Tibial artery (tissue), 4 donors: ENCODE measurements at regions not wholly inside any gene's neighbourhood (a gene's known extent, or its start where the extent isn't known, plus 50 kb on each side); places are given as distances from the start of the nearest gene placed in this dataset.

ENCODE experiments used
- DNase-seq, 2 donors: peaks; one replicate each; pipeline ENCODE4 v3.0.0-alpha.2; 2019
- H3K27ac ChIP-seq, 2 donors: fragments of 200-600 bp; sonication (generic) in 1 of 2; 1 replicate in 1 of 2; 2 replicates in 1 of 2; pipeline ENCODE4 v1.5.1; 2018 to 2019; ENCODE audit warnings: mild to moderate bottlenecking in 1 of 2
- H3K27me3 ChIP-seq, 2 donors: fragments of 200-600 bp; sonication (generic) in 1 of 2; one replicate each; pipeline versions ENCODE4 v1.5.1 to v1.6.0; 2016 to 2019
- H3K36me3 ChIP-seq, 3 donors: fragments of 200-600 bp; sonication (generic) in 2 of 3; one replicate each; pipeline ENCODE4 v1.5.1; 2016 to 2019; ENCODE audit warnings: mild to moderate bottlenecking in 2 of 3
- H3K4me1 ChIP-seq, 4 donors: fragments of 200-600 bp; sonication (generic) in 2 of 4; 1 replicate in 3 of 4; 2 replicates in 1 of 4; pipeline ENCODE4 v1.5.1; 2016 to 2019
- H3K4me3 ChIP-seq, 2 donors: fragments of 200-600 bp; sonication (generic) in 1 of 2; 1 replicate in 1 of 2; 2 replicates in 1 of 2; pipeline ENCODE4 v1.5.1; 2018 to 2019; ENCODE audit warnings: mild to moderate bottlenecking in 2 of 2
- H3K9me3 ChIP-seq, 3 donors: fragments of 200-600 bp; sonication (generic) in 1 of 3; one replicate each; pipeline ENCODE4 v1.5.1; 2016 to 2019
- intact Hi-C: fragments of 100-400 bp; cut with DNase I; formaldehyde crosslinking; loops from one replicate; pipeline ENCODE4 v1.15.0; 2023; ENCODE audit warnings: low total_unique reads
- TF ChIP-seq, protein P1 (sequence below), 2 experiments: fragments of 200-600 bp in 1 of 2; fragments of 450-650 bp in 1 of 2; IDR thresholded peaks; one replicate each; pipeline ENCODE4 v1.5.1; 2017 to 2019; ENCODE audit warnings: antibody characterized with exemption in 2 of 2, mild to moderate bottlenecking in 1 of 2, moderate library complexity in 1 of 2

DNA sequence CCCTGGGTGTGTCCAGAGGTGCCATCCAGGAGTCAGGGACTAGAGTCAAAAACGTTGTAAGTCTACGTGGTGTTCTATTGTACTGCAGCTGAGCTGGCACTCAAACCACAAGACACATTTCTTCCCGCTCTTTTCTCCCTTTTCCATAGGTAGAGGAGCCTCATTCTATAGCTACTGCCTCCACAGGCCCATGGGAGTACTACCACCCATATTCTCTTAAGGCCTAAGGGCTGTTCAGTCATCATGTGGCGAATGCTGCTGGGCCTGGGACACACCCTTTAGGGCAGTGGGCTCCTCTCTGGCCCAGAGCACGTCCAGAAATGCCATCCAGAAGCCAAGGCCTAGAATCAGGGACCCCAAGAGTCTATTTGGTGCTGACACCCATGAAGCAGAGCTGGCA, 1271.7 kb downstream of the CNTNAP5 start:
- H3K4me3 ChIP-seq: no peak overlapping the region
- intact Hi-C loops: no loop called here
- no peaks in the 10 kb centered on the region for H3K27me3 ChIP-seq

GRCh38 chr2:125310657-125311364, 1285.7 kb downstream of the CNTNAP5 start:
- no peak for DNase-seq
- Histone ChIP-seq H3K9me3 (no peaks in the 10 kb centered on the region), H3K4me1 (no peaks in the 10 kb centered on the region), H3K27me3 (no peaks in the 10 kb centered on the region), H3K36me3 (no peaks in the 10 kb centered on the region), H3K4me3 (no peak overlapping the region), H3K27ac (no peak overlapping the region)
- intact Hi-C loops: no loop called here
- TF ChIP-seq, protein P1, sequence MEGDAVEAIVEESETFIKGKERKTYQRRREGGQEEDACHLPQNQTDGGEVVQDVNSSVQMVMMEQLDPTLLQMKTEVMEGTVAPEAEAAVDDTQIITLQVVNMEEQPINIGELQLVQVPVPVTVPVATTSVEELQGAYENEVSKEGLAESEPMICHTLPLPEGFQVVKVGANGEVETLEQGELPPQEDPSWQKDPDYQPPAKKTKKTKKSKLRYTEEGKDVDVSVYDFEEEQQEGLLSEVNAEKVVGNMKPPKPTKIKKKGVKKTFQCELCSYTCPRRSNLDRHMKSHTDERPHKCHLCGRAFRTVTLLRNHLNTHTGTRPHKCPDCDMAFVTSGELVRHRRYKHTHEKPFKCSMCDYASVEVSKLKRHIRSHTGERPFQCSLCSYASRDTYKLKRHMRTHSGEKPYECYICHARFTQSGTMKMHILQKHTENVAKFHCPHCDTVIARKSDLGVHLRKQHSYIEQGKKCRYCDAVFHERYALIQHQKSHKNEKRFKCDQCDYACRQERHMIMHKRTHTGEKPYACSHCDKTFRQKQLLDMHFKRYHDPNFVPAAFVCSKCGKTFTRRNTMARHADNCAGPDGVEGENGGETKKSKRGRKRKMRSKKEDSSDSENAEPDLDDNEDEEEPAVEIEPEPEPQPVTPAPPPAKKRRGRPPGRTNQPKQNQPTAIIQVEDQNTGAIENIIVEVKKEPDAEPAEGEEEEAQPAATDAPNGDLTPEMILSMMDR (IDR thresholded peaks at IDR 0.05): no peak

More for the DNA sequence above, 1271.7 kb downstream of the CNTNAP5 start:
- H3K27ac ChIP-seq: no peak overlapping the region
- TF ChIP-seq, protein P1 (IDR thresholded peaks at IDR 0.05): no peak
- H3K36me3 ChIP-seq: no peaks in the 10 kb centered on the region
- no peak for DNase-seq
- no peaks in the 10 kb centered on the region for H3K4me1 ChIP-seq
- H3K9me3 ChIP-seq: peaks cover 0 to 4% (median 0%) of the 10 kb centered on the region in 3 donors

GRCh38 chr2:125312342-125312741, 1287.3 kb downstream of the CNTNAP5 start:
- DNase-seq: no peak
- Histone ChIP-seq H3K9me3 (no peaks in the 10 kb centered on the region), H3K36me3 (no peaks in the 10 kb centered on the region), H3K4me3 (no peak overlapping the region), H3K27ac (no peak overlapping the region), H3K27me3 (no peaks in the 10 kb centered on the region), H3K4me1 (no peaks in the 10 kb centered on the region)
- TF ChIP-seq, protein P1 (IDR thresholded peaks at IDR 0.05): no peak
- intact Hi-C loops: no loop called here

GRCh38 chr2:125313806-125314205, 1288.7 kb downstream of the CNTNAP5 start:
- intact Hi-C loops: no loop called here
- Histone ChIP-seq H3K9me3 (no peaks in the 10 kb centered on the region), H3K27me3 (no peaks in the 10 kb centered on the region), H3K36me3 (no peaks in the 10 kb centered on the region), H3K27ac (no peak overlapping the region), H3K4me1 (no peaks in the 10 kb centered on the region), H3K4me3 (no peak overlapping the region)
- TF ChIP-seq, protein P1 (IDR thresholded peaks at IDR 0.05): no peak
- DNase-seq: no peak

- Histone ChIP-seq H3K36me3 (no peaks in the 10 kb centered on the region), H3K27me3 (no peaks in the 10 kb centered on the region), H3K4me1 (no peaks in the 10 kb centered on the region), H3K27ac (no peak overlapping the region), H3K9me3 (no peaks in the 10 kb centered on the region), H3K4me3 (no peak overlapping the region)
- DNase-seq: no peak
- intact Hi-C loops: no loop called here
- TF ChIP-seq, protein P1 (IDR thresholded peaks at IDR 0.05): no peak
These were observed 1293.7 kb downstream of the CNTNAP5 start for GRCh38 chr2:125318740-125319139.
